Natural killer cell (primary cell): ENCODE measurements at regions not wholly inside any gene's neighbourhood (a gene's known extent, or its start where the extent isn't known, plus 50 kb on each side); places are given as distances from the start of the nearest gene placed in this dataset.

Source experiments
- ATAC-seq, 3 donors: fragments of 150-1000 bp in 2 of 3; fragments of 200-7000 bp in 1 of 3; cut with Tn5 transposase; 1 replicate in 1 of 3; 2 replicates in 2 of 3; pipeline ENCODE4 v1.10.0; 2021; ENCODE audit warnings: mild to moderate bottlenecking in 2 of 3, moderate library complexity in 2 of 3
- DNase-seq, 2 donors: peaks; one replicate each; pipeline versions ENCODE4 v3.0.0 to v3.0.0-alpha.2; 2013 to 2021; ENCODE audit warnings: mixed read lengths in 1 of 2
- H3K27ac ChIP-seq: one replicate; pipeline ENCODE4 v1.5.1; 2013; ENCODE audit warnings: mild to moderate bottlenecking, low read length
- H3K27me3 ChIP-seq: one replicate; pipeline ENCODE4 v1.6.1; 2013; ENCODE audit warnings: low read length; ENCODE audit not compliant: control insufficient read depth, insufficient read depth
- H3K36me3 ChIP-seq: one replicate; pipeline ENCODE4 v1.6.1; 2013; ENCODE audit warnings: low read length; ENCODE audit not compliant: control insufficient read depth, insufficient read depth
- H3K4me1 ChIP-seq: one replicate; pipeline ENCODE4 v1.6.1; 2013; ENCODE audit warnings: low read length; ENCODE audit not compliant: control insufficient read depth, insufficient read depth
- H3K4me3 ChIP-seq: one replicate; pipeline ENCODE4 v1.5.1; 2013; ENCODE audit warnings: low read length
- H3K9me3 ChIP-seq: one replicate; pipeline ENCODE4 v1.6.1; 2013; ENCODE audit warnings: low read length; ENCODE audit not compliant: control insufficient read depth, insufficient read depth
- H3K27ac Mint-ChIP-seq, 2 donors: one replicate each; pipeline ENCODE4 v1.8.0; 2022; ENCODE audit warnings: mild to moderate bottlenecking in 2 of 2, mixed read lengths in 2 of 2, moderate library complexity in 1 of 2
- H3K27me3 Mint-ChIP-seq, 2 donors: one replicate each; pipeline ENCODE4 v1.8.0; 2022; ENCODE audit warnings: low read depth in 2 of 2, mixed read lengths in 2 of 2
- H3K36me3 Mint-ChIP-seq: one replicate; pipeline ENCODE4 v1.8.0; 2022; ENCODE audit warnings: mixed read lengths
- H3K4me1 Mint-ChIP-seq, 2 donors: one replicate each; pipeline ENCODE4 v1.8.0; 2022; ENCODE audit warnings: mixed read lengths in 2 of 2
- H3K4me3 Mint-ChIP-seq: one replicate; pipeline ENCODE4 v1.8.0; 2022; ENCODE audit warnings: mild to moderate bottlenecking, moderate library complexity, mixed read lengths
- H3K9me3 Mint-ChIP-seq, 2 donors: one replicate each; pipeline ENCODE4 v1.8.0; 2022; ENCODE audit warnings: mixed read lengths in 2 of 2
- CTCF ChIP-seq: fragments of 200-600 bp; IDR thresholded peaks from one replicate; pipeline ENCODE4 v1.8.0; 2022; ENCODE audit warnings: antibody characterized with exemption
- WGBS: methylation state at CpG from one replicate; pipeline ENCODE4 v1.1.7; 2013; ENCODE audit warnings: missing lambda C conversion rate; ENCODE audit not compliant: insufficient coverage; 5-methylcytosine and 5-hydroxymethylcytosine counted together
- intact Hi-C: fragments of 100-400 bp; cut with micrococcal nuclease; formaldehyde crosslinking; loops from one replicate; pipeline ENCODE4 v1.14.2; 2022

GRCh38 chr10:25101461-25102146, 73.2 kb upstream of the GPR158 start:
- Mint-ChIP-seq H3K36me3 (no peaks in the 10 kb centered on the region), H3K9me3 (no peaks in the 10 kb centered on the region), H3K4me3 (no peak overlapping the region), H3K27ac (no peak overlapping the region), H3K27me3 (peaks cover 0 to 13% of the 10 kb centered on the region in 2 donors), H3K4me1 (no peaks in the 10 kb centered on the region)
- H3K4me1 ChIP-seq, result no peaks in the 10 kb centered on the region
- no peaks in the 10 kb centered on the region for H3K36me3 ChIP-seq
- TF ChIP-seq CTCF, result no peak
- H3K4me3 ChIP-seq, result no peak overlapping the region
- H3K27me3 ChIP-seq, result no peaks in the 10 kb centered on the region
- H3K9me3 ChIP-seq, result no peaks in the 10 kb centered on the region
- no peak overlapping the region for H3K27ac ChIP-seq
- DNase-seq (no peak), ATAC-seq (no peak)
- 11% methylated on average over 1 of the region's 1 CpG for WGBS
- intact Hi-C loops, result no loop called here

DNA sequence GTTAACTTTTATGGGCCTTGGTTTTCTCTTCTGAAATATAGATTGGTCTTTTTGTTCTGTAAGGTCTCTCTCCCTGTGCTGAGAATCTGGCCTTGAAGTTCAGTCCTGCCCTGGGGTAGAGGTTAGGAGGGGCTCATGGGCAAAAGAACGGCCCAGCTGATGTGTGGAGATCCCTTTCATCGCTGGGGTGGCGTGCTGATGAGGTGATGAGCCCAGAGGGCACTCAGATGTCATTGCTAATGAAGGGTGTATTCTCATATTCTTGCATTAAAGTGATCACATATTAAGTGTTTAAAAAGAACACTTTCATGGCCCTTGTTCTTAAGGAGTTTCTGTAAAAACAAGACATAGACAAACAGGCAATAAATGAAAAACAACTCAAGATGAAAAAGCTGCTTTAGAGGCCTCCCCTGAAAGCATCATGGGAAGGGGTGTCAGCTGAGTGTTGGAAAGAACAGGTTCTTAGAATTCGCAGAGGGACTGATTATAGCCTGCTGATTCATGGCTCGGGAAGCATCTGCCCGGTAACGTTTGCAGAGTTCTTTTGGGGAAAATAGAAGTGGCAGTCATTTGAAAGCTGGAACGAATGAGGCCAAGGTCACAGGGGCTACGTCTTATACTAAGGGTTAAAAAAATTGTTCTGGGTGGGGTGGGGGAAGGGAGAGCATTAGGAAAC, 72.5 kb upstream of the GPR158 start:
- intact Hi-C loops, result no loop called here
- Histone ChIP-seq H3K27me3 (no peaks in the 10 kb centered on the region), H3K27ac (no peak overlapping the region), H3K36me3 (no peaks in the 10 kb centered on the region), H3K9me3 (no peaks in the 10 kb centered on the region), H3K4me3 (no peak overlapping the region), H3K4me1 (no peaks in the 10 kb centered on the region)
- Mint-ChIP-seq H3K36me3 (no peaks in the 10 kb centered on the region), H3K27ac (no peak overlapping the region), H3K4me1 (no peaks in the 10 kb centered on the region), H3K27me3 (peaks cover 0 to 13% of the 10 kb centered on the region in 2 donors), H3K4me3 (no peak overlapping the region), H3K9me3 (no peaks in the 10 kb centered on the region)
- TF ChIP-seq CTCF, result no peak
- DNase-seq, result no peak
- 83% methylated on average over 9 of the region's 9 CpGs for WGBS
- no peak for ATAC-seq

- no peaks in the 10 kb centered on the region for H3K4me1 ChIP-seq
- peaks cover 2 to 10% of the 10 kb centered on the region in 2 donors for H3K27me3 Mint-ChIP-seq
- WGBS, result 91% methylated on average over 6 of the region's 6 CpGs
- ATAC-seq (no peak), DNase-seq (no peak)
- no peaks in the 10 kb centered on the region for H3K9me3 Mint-ChIP-seq
- no peak overlapping the region for H3K27ac ChIP-seq
- intact Hi-C loops, result no loop called here
- no peak overlapping the region for H3K4me3 ChIP-seq
- no peaks in the 10 kb centered on the region for H3K4me1 Mint-ChIP-seq
- H3K27ac Mint-ChIP-seq, result no peak overlapping the region
- no peaks in the 10 kb centered on the region for H3K36me3 ChIP-seq
- H3K27me3 ChIP-seq, result no peaks in the 10 kb centered on the region
- H3K9me3 ChIP-seq, result no peaks in the 10 kb centered on the region
- no peak overlapping the region for H3K4me3 Mint-ChIP-seq
- H3K36me3 Mint-ChIP-seq, result no peaks in the 10 kb centered on the region
- no peak for TF ChIP-seq CTCF
Measured at GRCh38 chr10:25103703-25104102, 71.1 kb upstream of the GPR158 start.

- WGBS, result 74% methylated on average over 5 of the region's 5 CpGs
Measured at GRCh38 chr10:25104441-25104840, 70.4 kb upstream of the GPR158 start.

More at GRCh38 chr10:25104441-25104840, 70.4 kb upstream of the GPR158 start:
- intact Hi-C loops, result no loop called here
- Mint-ChIP-seq H3K36me3 (no peaks in the 10 kb centered on the region), H3K4me1 (no peaks in the 10 kb centered on the region), H3K27me3 (peaks cover 8 to 10% of the 10 kb centered on the region in 2 donors), H3K27ac (no peak overlapping the region), H3K9me3 (no peaks in the 10 kb centered on the region), H3K4me3 (no peak overlapping the region)
- H3K4me1 ChIP-seq, result no peaks in the 10 kb centered on the region
- no peak for ATAC-seq
- H3K36me3 ChIP-seq, result no peaks in the 10 kb centered on the region
- no peak overlapping the region for H3K4me3 ChIP-seq
- H3K27me3 ChIP-seq, result no peaks in the 10 kb centered on the region
- no peak for DNase-seq
- no peaks in the 10 kb centered on the region for H3K9me3 ChIP-seq
- TF ChIP-seq CTCF, result no peak
- no peak overlapping the region for H3K27ac ChIP-seq
